ENCODE measurements at regions not wholly inside any gene's neighbourhood (a gene's known extent, or its start where the extent isn't known, plus 50 kb on each side); places are given as distances from the start of the nearest gene placed in this dataset.
"Not testable (repeated sequence)": the region's sequence is repeated elsewhere in the genome, so short reads cannot be mapped to it uniquely, and the experiment has no call there.

- H3K9me3 Mint-ChIP-seq (ENCODE audit: insufficient read depth); H2AFZ ChIP-seq (ENCODE audit: insufficient read depth, low read depth, low read length, poor library complexity, severe bottlenecking); intact Hi-C loops (cut with micrococcal nuclease); H3K27ac Mint-ChIP-seq; H3K4me2 ChIP-seq (replicated peaks; ENCODE audit: low read depth, low read length, poor library complexity, severe bottlenecking); H3K27me3 ChIP-seq (replicated peaks in 1 of 4; ENCODE audit: control extremely low read depth in 1 of 4, control insufficient read depth in 3 of 4, insufficient read depth in 4 of 4, low read length in 3 of 4); H3K9ac ChIP-seq (ENCODE audit: low read length); H4K20me1 ChIP-seq (ENCODE audit: control insufficient read depth, insufficient read depth, low read length, poor library complexity, severe bottlenecking); H3K4me3 ChIP-seq (ENCODE audit: control extremely low read depth in 1 of 5, extremely low read depth in 1 of 5, insufficient read depth in 1 of 5, low read depth in 2 of 5, low read length in 4 of 5); H3K9me3 ChIP-seq (ENCODE audit: control extremely low read depth in 1 of 3, control insufficient read depth in 2 of 3, insufficient read depth in 1 of 3, low read length in 2 of 3); DNase-seq; H3K36me3 ChIP-seq (replicated peaks in 1 of 2; ENCODE audit: control extremely low read depth in 1 of 2, control insufficient read depth in 1 of 2, extremely low read depth in 1 of 2, insufficient read depth in 2 of 2, low read length in 1 of 2); H3K27me3 Mint-ChIP-seq; H3K27ac ChIP-seq (ENCODE audit: low read length in 2 of 2); CTCF ChIA-PET; H3K4me3 Mint-ChIP-seq; H3K79me2 ChIP-seq (ENCODE audit: control insufficient read depth, insufficient read depth, low read length); POLR2A ChIA-PET: not testable (repeated sequence)
- peaks cover 6 to 39% of the 10 kb centered on the region in 2 donors for H3K4me1 ChIP-seq (ENCODE audit: control insufficient read depth in 2 of 2, insufficient read depth in 2 of 2, low read length in 2 of 2)
- no CpG with 5 or more reads among the region's 2 CpGs for WGBS (ENCODE audit: insufficient coverage)
- peaks cover 25% of the 10 kb centered on the region for H3K4me1 Mint-ChIP-seq
- peak; percentile 88 for ATAC-seq (ENCODE audit: low read depth)
Measured at GRCh38 chr1:206256935-206257334, 53.6 kb downstream of the SRGAP2 start.

GRCh38 chr1:206261473-206261872 is 58.1 kb downstream of the SRGAP2 start:
- H3K27ac ChIP-seq (ENCODE audit: low read length in 2 of 2); H3K9me3 Mint-ChIP-seq (ENCODE audit: insufficient read depth); H3K27me3 Mint-ChIP-seq; POLR2A ChIA-PET; H3K4me3 ChIP-seq (ENCODE audit: control extremely low read depth in 1 of 5, extremely low read depth in 1 of 5, insufficient read depth in 1 of 5, low read depth in 2 of 5, low read length in 4 of 5); DNase-seq; H3K9me3 ChIP-seq (ENCODE audit: control extremely low read depth in 1 of 3, control insufficient read depth in 2 of 3, insufficient read depth in 1 of 3, low read length in 2 of 3); H3K27me3 ChIP-seq (replicated peaks in 1 of 4; ENCODE audit: control extremely low read depth in 1 of 4, control insufficient read depth in 3 of 4, insufficient read depth in 4 of 4, low read length in 3 of 4); H3K9ac ChIP-seq (ENCODE audit: low read length); H3K79me2 ChIP-seq (ENCODE audit: control insufficient read depth, insufficient read depth, low read length); H3K27ac Mint-ChIP-seq; H3K36me3 ChIP-seq (replicated peaks in 1 of 2; ENCODE audit: control extremely low read depth in 1 of 2, control insufficient read depth in 1 of 2, extremely low read depth in 1 of 2, insufficient read depth in 2 of 2, low read length in 1 of 2); H2AFZ ChIP-seq (ENCODE audit: insufficient read depth, low read depth, low read length, poor library complexity, severe bottlenecking); CTCF ChIA-PET; H4K20me1 ChIP-seq (ENCODE audit: control insufficient read depth, insufficient read depth, low read length, poor library complexity, severe bottlenecking); intact Hi-C loops (cut with micrococcal nuclease); H3K4me1 Mint-ChIP-seq; ATAC-seq (ENCODE audit: low read depth); H3K4me2 ChIP-seq (replicated peaks; ENCODE audit: low read depth, low read length, poor library complexity, severe bottlenecking); H3K4me3 Mint-ChIP-seq: not testable (repeated sequence)
- WGBS (ENCODE audit: insufficient coverage), result no CpG with 5 or more reads among the region's 5 CpGs
- H3K4me1 ChIP-seq (ENCODE audit: control insufficient read depth in 2 of 2, insufficient read depth in 2 of 2, low read length in 2 of 2), result peaks cover 3 to 17% of the 10 kb centered on the region in 2 donors

DNA sequence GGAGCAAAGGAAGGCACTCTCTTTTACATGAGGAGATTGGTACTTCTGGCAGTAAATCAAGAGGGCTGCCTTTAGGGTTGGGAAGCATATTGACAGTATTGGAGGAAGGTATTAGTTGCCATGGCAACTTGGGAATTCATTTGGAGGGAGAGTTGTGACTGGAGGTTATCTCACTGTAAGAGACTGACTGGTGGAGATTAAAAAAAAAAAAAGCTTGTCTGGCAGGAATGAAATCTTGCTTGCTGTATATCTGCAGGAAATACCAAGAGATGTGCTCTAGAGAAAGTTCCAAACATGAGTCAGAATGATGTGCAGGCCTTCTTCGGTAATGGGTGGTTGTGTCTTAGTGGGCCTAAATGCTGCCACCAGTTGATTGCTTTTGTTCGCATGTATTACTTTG is 59.1 kb downstream of the SRGAP2 start:
- H3K4me2 ChIP-seq (replicated peaks; ENCODE audit: low read depth, low read length, poor library complexity, severe bottlenecking); H3K9ac ChIP-seq (ENCODE audit: low read length); H3K27me3 Mint-ChIP-seq; CTCF ChIA-PET; ATAC-seq (ENCODE audit: low read depth); H3K4me3 Mint-ChIP-seq; H3K4me1 Mint-ChIP-seq; H3K4me3 ChIP-seq (ENCODE audit: control extremely low read depth in 1 of 5, extremely low read depth in 1 of 5, insufficient read depth in 1 of 5, low read depth in 2 of 5, low read length in 4 of 5); intact Hi-C loops (cut with micrococcal nuclease); H3K27ac Mint-ChIP-seq; H3K79me2 ChIP-seq (ENCODE audit: control insufficient read depth, insufficient read depth, low read length); H3K36me3 ChIP-seq (replicated peaks in 1 of 2; ENCODE audit: control extremely low read depth in 1 of 2, control insufficient read depth in 1 of 2, extremely low read depth in 1 of 2, insufficient read depth in 2 of 2, low read length in 1 of 2); H3K27me3 ChIP-seq (replicated peaks in 1 of 4; ENCODE audit: control extremely low read depth in 1 of 4, control insufficient read depth in 3 of 4, insufficient read depth in 4 of 4, low read length in 3 of 4); H3K9me3 Mint-ChIP-seq (ENCODE audit: insufficient read depth); DNase-seq; H2AFZ ChIP-seq (ENCODE audit: insufficient read depth, low read depth, low read length, poor library complexity, severe bottlenecking); H3K9me3 ChIP-seq (ENCODE audit: control extremely low read depth in 1 of 3, control insufficient read depth in 2 of 3, insufficient read depth in 1 of 3, low read length in 2 of 3); H3K27ac ChIP-seq (ENCODE audit: low read length in 2 of 2); H4K20me1 ChIP-seq (ENCODE audit: control insufficient read depth, insufficient read depth, low read length, poor library complexity, severe bottlenecking); POLR2A ChIA-PET: not testable (repeated sequence)
- H3K4me1 ChIP-seq (ENCODE audit: control insufficient read depth in 2 of 2, insufficient read depth in 2 of 2, low read length in 2 of 2), result peaks cover 3 to 12% of the 10 kb centered on the region in 2 donors
- WGBS (ENCODE audit: insufficient coverage), result no CpG with 5 or more reads among the region's 2 CpGs

DNA sequence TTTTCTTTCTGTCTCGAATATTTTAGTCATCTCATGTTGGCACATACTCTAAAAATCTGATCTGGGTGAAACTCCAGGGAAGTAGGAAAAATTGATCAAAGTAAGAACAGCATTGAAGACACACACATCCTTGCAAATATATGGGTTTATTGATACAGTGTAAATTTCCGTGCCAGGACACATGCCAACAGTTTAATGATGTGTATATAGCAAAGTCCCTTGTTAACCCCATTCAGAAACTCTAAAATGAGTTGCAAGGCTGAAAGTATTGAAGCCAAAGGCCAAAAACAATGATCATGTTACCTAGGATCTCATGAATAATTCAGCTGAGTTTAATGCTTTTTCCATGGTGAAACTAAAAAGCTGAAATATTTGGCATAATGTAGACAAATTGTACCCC is 61.6 kb downstream of the SRGAP2 start:
- POLR2A ChIA-PET; H3K27ac ChIP-seq (ENCODE audit: low read length in 2 of 2); H3K79me2 ChIP-seq (ENCODE audit: control insufficient read depth, insufficient read depth, low read length); DNase-seq; H3K4me2 ChIP-seq (replicated peaks; ENCODE audit: low read depth, low read length, poor library complexity, severe bottlenecking); H3K27me3 ChIP-seq (replicated peaks in 1 of 4; ENCODE audit: control extremely low read depth in 1 of 4, control insufficient read depth in 3 of 4, insufficient read depth in 4 of 4, low read length in 3 of 4); H3K4me3 Mint-ChIP-seq; H3K27me3 Mint-ChIP-seq; H3K27ac Mint-ChIP-seq; H4K20me1 ChIP-seq (ENCODE audit: control insufficient read depth, insufficient read depth, low read length, poor library complexity, severe bottlenecking); H3K9me3 ChIP-seq (ENCODE audit: control extremely low read depth in 1 of 3, control insufficient read depth in 2 of 3, insufficient read depth in 1 of 3, low read length in 2 of 3); H3K4me1 ChIP-seq (ENCODE audit: control insufficient read depth in 2 of 2, insufficient read depth in 2 of 2, low read length in 2 of 2); H3K4me3 ChIP-seq (ENCODE audit: control extremely low read depth in 1 of 5, extremely low read depth in 1 of 5, insufficient read depth in 1 of 5, low read depth in 2 of 5, low read length in 4 of 5); H3K4me1 Mint-ChIP-seq; intact Hi-C loops (cut with micrococcal nuclease); H3K9me3 Mint-ChIP-seq (ENCODE audit: insufficient read depth); ATAC-seq (ENCODE audit: low read depth); H3K36me3 ChIP-seq (replicated peaks in 1 of 2; ENCODE audit: control extremely low read depth in 1 of 2, control insufficient read depth in 1 of 2, extremely low read depth in 1 of 2, insufficient read depth in 2 of 2, low read length in 1 of 2); H2AFZ ChIP-seq (ENCODE audit: insufficient read depth, low read depth, low read length, poor library complexity, severe bottlenecking); H3K9ac ChIP-seq (ENCODE audit: low read length); CTCF ChIA-PET: not testable (repeated sequence)
- no CpG with 5 or more reads among the region's 2 CpGs for WGBS (ENCODE audit: insufficient coverage)
